Liver (tissue), 8 donors: ENCODE measurements at regions not wholly inside any gene's neighbourhood (a gene's known extent, or its start where the extent isn't known, plus 50 kb on each side); places are given as distances from the start of the nearest gene placed in this dataset.

Experiments
- DNase-seq: peaks from one replicate; pipeline ENCODE4 v3.0.0-alpha.2; 2017; ENCODE audit warnings: low spot score
- H3K27ac ChIP-seq, 2 donors: one replicate each; pipeline ENCODE4 v1.7.0; 2013; ENCODE audit warnings: inconsistent platforms in 2 of 2, low read length in 2 of 2, control low read depth in 1 of 2, low read depth in 1 of 2, mild to moderate bottlenecking in 1 of 2
- H3K27me3 ChIP-seq, 4 donors: one replicate each; pipeline versions ENCODE4 v1.6.1 to v1.7.0; 2013; ENCODE audit warnings: low read length in 3 of 4, inconsistent platforms in 1 of 4, mild to moderate bottlenecking in 1 of 4, moderate library complexity in 1 of 4; ENCODE audit not compliant: control insufficient read depth in 4 of 4, insufficient read depth in 4 of 4
- H3K36me3 ChIP-seq, 4 donors: one replicate each; pipeline versions ENCODE4 v1.6.1 to v1.7.0; 2013; ENCODE audit warnings: low read length in 3 of 4, mild to moderate bottlenecking in 3 of 4, low read depth in 1 of 4, moderate library complexity in 1 of 4; ENCODE audit not compliant: control insufficient read depth in 4 of 4, insufficient read depth in 3 of 4
- H3K4me1 ChIP-seq, 4 donors: one replicate each; pipeline versions ENCODE4 v1.6.1 to v1.7.0; 2013; ENCODE audit warnings: low read length in 3 of 4, mild to moderate bottlenecking in 3 of 4, moderate library complexity in 1 of 4; ENCODE audit not compliant: control insufficient read depth in 4 of 4, insufficient read depth in 4 of 4
- H3K4me3 ChIP-seq, 3 donors: one replicate each; pipeline versions ENCODE4 v1.6.1 to v1.7.0; 2013; ENCODE audit warnings: low read length in 3 of 3, control low read depth in 1 of 3, low read depth in 1 of 3, mild to moderate bottlenecking in 1 of 3
- H3K9ac ChIP-seq, 2 donors: one replicate each; pipeline ENCODE4 v1.7.0; 2013; ENCODE audit warnings: low read length in 2 of 2, mild to moderate bottlenecking in 2 of 2, moderate library complexity in 2 of 2, control low read depth in 1 of 2, low read depth in 1 of 2
- H3K9me3 ChIP-seq, 4 donors: one replicate each; pipeline versions ENCODE4 v1.6.1 to v1.7.0; 2013; ENCODE audit warnings: low read length in 3 of 4; ENCODE audit not compliant: control insufficient read depth in 4 of 4
- ATF3 ChIP-seq: IDR thresholded peaks from 2 replicates; pipeline ENCODE4 v1.6.1; 2016; ENCODE audit warnings: antibody characterized with exemption
- EGR1 ChIP-seq, 2 donors: IDR thresholded peaks; 2 replicates each; pipeline ENCODE4 v1.6.1; 2016 to 2018; ENCODE audit warnings: antibody characterized with exemption in 2 of 2, low read depth in 2 of 2
- FOXA1 ChIP-seq: IDR thresholded peaks from 2 replicates; pipeline ENCODE4 v1.6.1; 2016; ENCODE audit warnings: antibody characterized with exemption
- FOXA2 ChIP-seq: IDR thresholded peaks from 2 replicates; pipeline ENCODE4 v1.6.1; 2016; ENCODE audit warnings: antibody characterized with exemption
- GABPA ChIP-seq, 2 donors: IDR thresholded peaks in 1 of 2; conservative IDR thresholded peaks in 1 of 2; 2 replicates each; pipeline ENCODE4 v1.6.1; 2016; ENCODE audit warnings: antibody characterized with exemption in 2 of 2, mild to moderate bottlenecking in 1 of 2, moderate library complexity in 1 of 2
- HNF4A ChIP-seq, 2 donors: conservative IDR thresholded peaks; 2 replicates each; pipeline ENCODE4 v1.6.1; 2016; ENCODE audit warnings: antibody characterized with exemption in 2 of 2, mild to moderate bottlenecking in 2 of 2
- HNF4G ChIP-seq: IDR thresholded peaks from 2 replicates; pipeline ENCODE4 v1.6.1; 2016; ENCODE audit warnings: antibody characterized with exemption
- JUND ChIP-seq, 2 donors: IDR thresholded peaks; 2 replicates each; pipeline ENCODE4 v1.6.1; 2016; ENCODE audit warnings: antibody characterized with exemption in 2 of 2
- MAX ChIP-seq: IDR thresholded peaks from 2 replicates; pipeline ENCODE4 v1.6.1; 2016; ENCODE audit warnings: antibody characterized with exemption
- NR2F2 ChIP-seq: IDR thresholded peaks from 2 replicates; pipeline ENCODE4 v1.6.1; 2016; ENCODE audit warnings: antibody characterized with exemption
- RAD21 ChIP-seq, 2 donors: IDR thresholded peaks; 2 replicates each; pipeline ENCODE4 v1.6.1; 2016; ENCODE audit warnings: antibody characterized with exemption in 2 of 2, mild to moderate bottlenecking in 2 of 2
- REST ChIP-seq: IDR thresholded peaks from 2 replicates; pipeline ENCODE4 v1.6.1; 2016; ENCODE audit warnings: antibody characterized with exemption, mild to moderate bottlenecking
- RXRA ChIP-seq, 2 donors: IDR thresholded peaks; 2 replicates each; pipeline ENCODE4 v1.6.1; 2017 to 2018; ENCODE audit warnings: antibody characterized with exemption in 2 of 2, mild to moderate bottlenecking in 1 of 2
- SP1 ChIP-seq: IDR thresholded peaks from 2 replicates; pipeline ENCODE4 v1.6.1; 2018; ENCODE audit warnings: antibody characterized with exemption, mild to moderate bottlenecking
- TAF1 ChIP-seq: conservative IDR thresholded peaks from 2 replicates; pipeline ENCODE4 v1.6.1; 2016; ENCODE audit warnings: antibody characterized with exemption, mild to moderate bottlenecking
- YY1 ChIP-seq: IDR thresholded peaks from 2 replicates; pipeline ENCODE4 v1.6.1; 2016; ENCODE audit warnings: antibody characterized with exemption, mild to moderate bottlenecking
- WGBS: extraction: QIAGEN DNeasy Blood & Tissue Kit; methylation state at CpG from one replicate; pipeline ENCODE4 v1.1.7; 2013; 5-methylcytosine and 5-hydroxymethylcytosine counted together
- TF ChIP-seq, protein P1 (sequence below): fragments of 150-350 bp; IDR thresholded peaks from 2 replicates; pipeline ENCODE4 v1.5.1; 2017; ENCODE audit warnings: improper control_type of control experiment, low read depth, low read length; ENCODE audit not compliant: missing input control
- TF ChIP-seq, protein P2 (sequence below): IDR thresholded peaks from 2 replicates; pipeline ENCODE4 v1.6.1; 2016; ENCODE audit warnings: antibody characterized with exemption
- donor health status: healthy.
- donor health status: healthy.
- donor health status: healthy.
- donor health status: healthy.
- donor health status: healthy.

DNA sequence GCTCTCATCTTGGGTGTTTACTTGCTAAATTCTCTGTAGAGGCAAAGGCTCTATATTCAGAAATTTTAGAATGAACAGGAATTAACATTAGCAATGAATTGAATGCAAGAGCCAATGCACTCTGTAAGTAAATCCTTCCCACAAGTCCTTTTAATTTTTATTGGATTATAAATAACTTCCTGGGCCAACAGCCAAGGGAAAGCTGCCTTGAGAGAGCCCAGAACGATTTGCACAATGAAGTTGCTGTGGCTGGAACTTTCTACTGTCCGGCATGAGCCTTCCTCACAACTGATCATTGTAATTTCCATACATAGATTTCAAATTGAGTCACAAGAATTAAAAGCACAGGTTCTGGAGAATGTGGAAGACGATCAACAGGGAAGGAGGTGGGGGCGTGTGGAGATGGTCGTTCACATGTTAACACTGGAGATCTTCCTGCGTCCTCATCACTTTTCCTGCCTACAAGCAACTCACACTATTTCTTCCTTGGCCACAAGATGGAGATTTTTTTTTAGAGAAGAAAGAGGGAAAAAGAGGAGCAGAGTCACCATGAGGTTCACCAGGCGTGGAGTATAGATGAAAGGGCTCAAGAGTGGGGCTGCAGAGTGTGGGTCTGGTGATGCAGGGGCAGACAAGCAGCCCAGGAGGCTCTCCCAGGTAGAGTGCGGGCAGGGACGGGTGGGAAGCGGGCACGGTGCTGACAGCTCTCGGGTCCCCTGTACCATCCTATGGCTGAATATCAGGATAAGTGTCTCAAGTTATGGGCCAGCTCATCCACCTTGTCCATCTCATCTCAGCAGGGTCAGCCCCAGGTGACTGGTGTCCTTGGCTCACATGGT is 110.7 kb downstream of the SOX1 start:
- DNase-seq, result no peak
- WGBS, result 70% methylated on average over 12 of the region's 12 CpGs

DNA sequence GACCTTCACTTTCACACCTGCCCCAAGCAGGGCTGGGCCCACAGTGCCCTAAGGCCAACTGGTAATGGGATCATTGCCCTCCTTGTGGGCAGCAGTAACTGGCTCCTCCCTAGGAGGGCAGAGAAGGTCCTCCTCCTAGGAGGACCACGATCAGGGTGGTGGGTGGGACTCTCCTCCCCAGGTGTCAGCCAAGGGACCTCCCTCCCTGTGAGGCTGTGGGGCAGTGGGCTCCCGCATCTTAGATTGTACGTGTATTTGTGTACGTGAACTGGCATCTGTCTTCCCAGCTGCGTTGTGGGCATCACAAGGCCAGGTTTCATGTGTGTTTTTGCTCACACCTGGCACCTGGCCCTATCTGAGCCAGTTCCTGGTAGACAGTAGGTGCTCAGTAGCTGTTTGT is 111.8 kb downstream of the SOX1 start:
- Histone ChIP-seq H3K9ac (no peak overlapping the region), H3K36me3 (no peaks in the 10 kb centered on the region), H3K4me1 (peaks cover 0 to 4% (median 2%) of the 10 kb centered on the region in 4 donors), H3K27me3 (no peaks in the 10 kb centered on the region), H3K27ac (no peak overlapping the region), H3K9me3 (peaks cover 0 to 2% (median under 1%) of the 10 kb centered on the region in 4 donors), H3K4me3 (no peak overlapping the region)
- no peak for DNase-seq
- TF ChIP-seq RAD21 (IDR thresholded peaks at IDR 0.05) (no peak), GABPA (IDR thresholded peaks at IDR 0.05 in 1 of 2, conservative IDR thresholded peaks at IDR 0.05 in 1 of 2) (no peak), MAX (no peak), TAF1 (no peak), YY1 (no peak), JUND (IDR thresholded peaks at IDR 0.05) (no peak), ATF3 (no peak), REST (no peak), EGR1 (IDR thresholded peaks at IDR 0.05; ENCODE audit: low read depth in 2 of 2) (no peak), NR2F2 (no peak), FOXA1 (no peak), FOXA2 (no peak), HNF4A (conservative IDR thresholded peaks at IDR 0.05) (no peak), SP1 (no peak), HNF4G (no peak), RXRA (IDR thresholded peaks at IDR 0.05) (no peak)
- TF ChIP-seq, protein P1, sequence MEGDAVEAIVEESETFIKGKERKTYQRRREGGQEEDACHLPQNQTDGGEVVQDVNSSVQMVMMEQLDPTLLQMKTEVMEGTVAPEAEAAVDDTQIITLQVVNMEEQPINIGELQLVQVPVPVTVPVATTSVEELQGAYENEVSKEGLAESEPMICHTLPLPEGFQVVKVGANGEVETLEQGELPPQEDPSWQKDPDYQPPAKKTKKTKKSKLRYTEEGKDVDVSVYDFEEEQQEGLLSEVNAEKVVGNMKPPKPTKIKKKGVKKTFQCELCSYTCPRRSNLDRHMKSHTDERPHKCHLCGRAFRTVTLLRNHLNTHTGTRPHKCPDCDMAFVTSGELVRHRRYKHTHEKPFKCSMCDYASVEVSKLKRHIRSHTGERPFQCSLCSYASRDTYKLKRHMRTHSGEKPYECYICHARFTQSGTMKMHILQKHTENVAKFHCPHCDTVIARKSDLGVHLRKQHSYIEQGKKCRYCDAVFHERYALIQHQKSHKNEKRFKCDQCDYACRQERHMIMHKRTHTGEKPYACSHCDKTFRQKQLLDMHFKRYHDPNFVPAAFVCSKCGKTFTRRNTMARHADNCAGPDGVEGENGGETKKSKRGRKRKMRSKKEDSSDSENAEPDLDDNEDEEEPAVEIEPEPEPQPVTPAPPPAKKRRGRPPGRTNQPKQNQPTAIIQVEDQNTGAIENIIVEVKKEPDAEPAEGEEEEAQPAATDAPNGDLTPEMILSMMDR, result no peak
- TF ChIP-seq, protein P2, sequence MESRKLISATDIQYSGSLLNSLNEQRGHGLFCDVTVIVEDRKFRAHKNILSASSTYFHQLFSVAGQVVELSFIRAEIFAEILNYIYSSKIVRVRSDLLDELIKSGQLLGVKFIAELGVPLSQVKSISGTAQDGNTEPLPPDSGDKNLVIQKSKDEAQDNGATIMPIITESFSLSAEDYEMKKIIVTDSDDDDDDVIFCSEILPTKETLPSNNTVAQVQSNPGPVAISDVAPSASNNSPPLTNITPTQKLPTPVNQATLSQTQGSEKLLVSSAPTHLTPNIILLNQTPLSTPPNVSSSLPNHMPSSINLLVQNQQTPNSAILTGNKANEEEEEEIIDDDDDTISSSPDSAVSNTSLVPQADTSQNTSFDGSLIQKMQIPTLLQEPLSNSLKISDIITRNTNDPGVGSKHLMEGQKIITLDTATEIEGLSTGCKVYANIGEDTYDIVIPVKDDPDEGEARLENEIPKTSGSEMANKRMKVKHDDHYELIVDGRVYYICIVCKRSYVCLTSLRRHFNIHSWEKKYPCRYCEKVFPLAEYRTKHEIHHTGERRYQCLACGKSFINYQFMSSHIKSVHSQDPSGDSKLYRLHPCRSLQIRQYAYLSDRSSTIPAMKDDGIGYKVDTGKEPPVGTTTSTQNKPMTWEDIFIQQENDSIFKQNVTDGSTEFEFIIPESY, result no peak
- 82% methylated on average over 5 of the region's 5 CpGs for WGBS

More for the DNA sequence above, 110.7 kb downstream of the SOX1 start:
- Histone ChIP-seq H3K27me3 (no peaks in the 10 kb centered on the region), H3K36me3 (no peaks in the 10 kb centered on the region), H3K4me1 (no peaks in the 10 kb centered on the region), H3K4me3 (no peak overlapping the region), H3K27ac (no peak overlapping the region), H3K9ac (no peak overlapping the region), H3K9me3 (peaks cover 0 to 2% (median under 1%) of the 10 kb centered on the region in 4 donors)
- TF ChIP-seq HNF4A (conservative IDR thresholded peaks at IDR 0.05) (no peak), FOXA2 (no peak), JUND (IDR thresholded peaks at IDR 0.05) (no peak)
